ENCODE measurements at regions not wholly inside any gene's neighbourhood (a gene's known extent, or its start where the extent isn't known, plus 50 kb on each side); places are given as distances from the start of the nearest gene placed in this dataset.

GRCh38 chr1:163912170-163912884, 590.6 kb downstream of the NUF2 start:
- no peaks in the 10 kb centered on the region for H3K4me1 ChIP-seq (ENCODE audit: control insufficient read depth in 2 of 3, insufficient read depth in 2 of 3, low read depth in 1 of 3, low read length in 3 of 3)
- H3K27me3 ChIP-seq (ENCODE audit: control insufficient read depth, insufficient read depth, low read length): no peaks in the 10 kb centered on the region
- no peak for TF ChIP-seq CTCF (IDR thresholded peaks at IDR 0.05; ENCODE audit: borderline replicate concordance, extremely low read depth, insufficient read depth)
- no peak overlapping the region for H3K4me3 ChIP-seq (ENCODE audit: low read length in 3 of 3)
- FAIRE-seq (no peak), DNase-seq (no peak)
- H3K36me3 ChIP-seq (ENCODE audit: control insufficient read depth in 2 of 3, insufficient read depth in 3 of 3, low read length in 3 of 3): no peaks in the 10 kb centered on the region
- H3K9ac ChIP-seq (ENCODE audit: low read length in 3 of 3): no peak overlapping the region
- no peak overlapping the region for H3K27ac ChIP-seq (ENCODE audit: low read depth in 2 of 2, low read length in 2 of 2)
- no peaks in the 10 kb centered on the region for H3K9me3 ChIP-seq (ENCODE audit: control insufficient read depth in 2 of 3, insufficient read depth in 1 of 3, low read length in 3 of 3)
- intact Hi-C loops (cut with DNase I): no loop called here

GRCh38 chr1:163914785-163915413, 593.1 kb downstream of the NUF2 start:
- Histone ChIP-seq H3K27ac (ENCODE audit: low read depth in 2 of 2, low read length in 2 of 2) (no peak overlapping the region), H3K9ac (ENCODE audit: low read length in 3 of 3) (no peak overlapping the region), H3K4me3 (ENCODE audit: low read length in 3 of 3) (no peak overlapping the region), H3K27me3 (ENCODE audit: control insufficient read depth, insufficient read depth, low read length) (no peaks in the 10 kb centered on the region), H3K9me3 (ENCODE audit: control insufficient read depth in 2 of 3, insufficient read depth in 1 of 3, low read length in 3 of 3) (no peaks in the 10 kb centered on the region), H3K4me1 (ENCODE audit: control insufficient read depth in 2 of 3, insufficient read depth in 2 of 3, low read depth in 1 of 3, low read length in 3 of 3) (no peaks in the 10 kb centered on the region), H3K36me3 (ENCODE audit: control insufficient read depth in 2 of 3, insufficient read depth in 3 of 3, low read length in 3 of 3) (no peaks in the 10 kb centered on the region)
- FAIRE-seq: peak; percentile 46
- DNase-seq: no peak
- TF ChIP-seq CTCF (IDR thresholded peaks at IDR 0.05; ENCODE audit: borderline replicate concordance, extremely low read depth, insufficient read depth): no peak
- intact Hi-C loops (cut with DNase I): no loop called here

GRCh38 chr1:163922743-163923201, 601.0 kb downstream of the NUF2 start:
- Histone ChIP-seq H3K27ac (ENCODE audit: low read depth in 2 of 2, low read length in 2 of 2) (no peak overlapping the region), H3K9ac (ENCODE audit: low read length in 3 of 3) (no peak overlapping the region), H3K4me1 (ENCODE audit: control insufficient read depth in 2 of 3, insufficient read depth in 2 of 3, low read depth in 1 of 3, low read length in 3 of 3) (peaks cover 0 to 3% (median 0%) of the 10 kb centered on the region in 3 donors), H3K4me3 (ENCODE audit: low read length in 3 of 3) (no peak overlapping the region), H3K36me3 (ENCODE audit: control insufficient read depth in 2 of 3, insufficient read depth in 3 of 3, low read length in 3 of 3) (no peaks in the 10 kb centered on the region), H3K9me3 (ENCODE audit: control insufficient read depth in 2 of 3, insufficient read depth in 1 of 3, low read length in 3 of 3) (no peaks in the 10 kb centered on the region), H3K27me3 (ENCODE audit: control insufficient read depth, insufficient read depth, low read length) (no peaks in the 10 kb centered on the region)
- intact Hi-C loops (cut with DNase I): no loop called here
- TF ChIP-seq CTCF (IDR thresholded peaks at IDR 0.05; ENCODE audit: borderline replicate concordance, extremely low read depth, insufficient read depth): no peak
- FAIRE-seq: no peak
- peak in 1 of 5 donors; percentile 9 for DNase-seq

All from kidney (tissue), 13 donors.